ENCODE measurements at regions not wholly inside any gene's neighbourhood (a gene's known extent, or its start where the extent isn't known, plus 50 kb on each side); places are given as distances from the start of the nearest gene placed in this dataset.

- no peak overlapping the region for H3K4me3 ChIP-seq (ENCODE audit: low read depth, low read length)
- DNase-seq (ENCODE audit: low read depth) = no peak
- TF ChIP-seq MAX (IDR thresholded peaks at IDR 0.05; ENCODE audit: low read depth, low read length) = no peak
- TF ChIP-seq MYC (IDR thresholded peaks at IDR 0.05; ENCODE audit: low read depth, low read length) = no peak
- no peak for TF ChIP-seq CTCF (IDR thresholded peaks at IDR 0.05; ENCODE audit: low read depth, low read length)
- TF ChIP-seq POLR2A (IDR thresholded peaks at IDR 0.05; ENCODE audit: extremely low read depth, insufficient read length) = no peak
Measured at GRCh38 chr3:94417963-94418455, 355.1 kb downstream of the NSUN3 start.

GRCh38 chr3:94420931-94421330, 358.1 kb downstream of the NSUN3 start:
- no peak for TF ChIP-seq CTCF (IDR thresholded peaks at IDR 0.05; ENCODE audit: low read depth, low read length)
- DNase-seq (ENCODE audit: low read depth) = no peak
- no peak overlapping the region for H3K4me3 ChIP-seq (ENCODE audit: low read depth, low read length)

GRCh38 chr3:94423578-94423977, 360.7 kb downstream of the NSUN3 start:
- no peak for DNase-seq (ENCODE audit: low read depth)
- no peak overlapping the region for H3K4me3 ChIP-seq (ENCODE audit: low read depth, low read length)
- TF ChIP-seq POLR2A (IDR thresholded peaks at IDR 0.05; ENCODE audit: extremely low read depth, insufficient read length) = no peak
- TF ChIP-seq MAX (IDR thresholded peaks at IDR 0.05; ENCODE audit: low read depth, low read length) = no peak

- H3K4me3 ChIP-seq (ENCODE audit: low read depth, low read length) = no peak overlapping the region
- no peak for TF ChIP-seq POLR2A (IDR thresholded peaks at IDR 0.05; ENCODE audit: extremely low read depth, insufficient read length)
- TF ChIP-seq CTCF (IDR thresholded peaks at IDR 0.05; ENCODE audit: low read depth, low read length) = no peak
- no peak for TF ChIP-seq MAX (IDR thresholded peaks at IDR 0.05; ENCODE audit: low read depth, low read length)
- TF ChIP-seq MYC (IDR thresholded peaks at IDR 0.05; ENCODE audit: low read depth, low read length) = no peak
- DNase-seq (ENCODE audit: low read depth) = no peak
Measured at GRCh38 chr3:94429517-94429916, 366.7 kb downstream of the NSUN3 start.

- TF ChIP-seq MYC (IDR thresholded peaks at IDR 0.05; ENCODE audit: low read depth, low read length) (no peak), POLR2A (IDR thresholded peaks at IDR 0.05; ENCODE audit: extremely low read depth, insufficient read length) (no peak), CTCF (IDR thresholded peaks at IDR 0.05; ENCODE audit: low read depth, low read length) (no peak), MAX (IDR thresholded peaks at IDR 0.05; ENCODE audit: low read depth, low read length) (no peak)
- no peak for DNase-seq (ENCODE audit: low read depth)
- no peak overlapping the region for H3K4me3 ChIP-seq (ENCODE audit: low read depth, low read length)
Measured at GRCh38 chr3:94431876-94432570, 369.2 kb downstream of the NSUN3 start.

GRCh38 chr3:94433811-94434210, 370.9 kb downstream of the NSUN3 start:
- H3K4me3 ChIP-seq (ENCODE audit: low read depth, low read length) = no peak overlapping the region
- DNase-seq (ENCODE audit: low read depth) = no peak
- TF ChIP-seq MYC (IDR thresholded peaks at IDR 0.05; ENCODE audit: low read depth, low read length) = no peak
